ENCODE measurements at regions not wholly inside any gene's neighbourhood (a gene's known extent, or its start where the extent isn't known, plus 50 kb on each side); places are given as distances from the start of the nearest gene placed in this dataset.

DNA sequence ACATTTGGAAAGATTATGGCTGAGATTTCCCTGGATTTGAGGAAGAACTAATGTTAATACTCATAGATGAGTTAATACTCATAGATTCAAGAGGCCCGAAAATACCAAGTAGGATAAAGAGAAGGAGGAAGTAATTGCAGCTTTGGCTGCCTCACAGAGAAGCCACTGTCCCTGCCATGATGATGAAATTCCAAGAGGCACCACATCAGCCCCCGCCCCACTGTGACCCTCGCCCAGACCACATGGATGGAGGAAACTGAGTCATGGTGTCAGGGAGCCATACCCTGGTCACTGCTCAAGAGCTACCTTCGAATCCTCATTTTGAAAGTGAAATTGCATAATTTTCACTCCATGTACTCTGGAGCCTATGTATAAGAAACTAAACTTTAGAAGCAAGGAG lies 57.6 kb upstream of the SLC22A11 start:
- Histone ChIP-seq H3K9me2 (replicated peaks; ENCODE audit: insufficient read depth) (no peaks in the 10 kb centered on the region), H2AFZ (no peak overlapping the region), H3K4me2 (no peak overlapping the region), H3K9me3 (ENCODE audit: low read depth) (no peaks in the 10 kb centered on the region), H3K36me3 (replicated peaks; ENCODE audit: insufficient read depth, low read depth) (no peaks in the 10 kb centered on the region), H3K4me1 (ENCODE audit: insufficient read depth) (peaks cover 8% of the 10 kb centered on the region), H3K27ac (no peak overlapping the region), H3K4me3 (no peak overlapping the region), H3K27me3 (peaks cover 14% of the 10 kb centered on the region), H3K79me2 (no peaks in the 10 kb centered on the region), H4K20me1 (ENCODE audit: insufficient read depth, poor library complexity, severe bottlenecking) (no peaks in the 10 kb centered on the region)
- WGBS (ENCODE audit: low lambda C conversion rate, missing lambda C conversion rate) = 87% methylated on average over 4 of the region's 4 CpGs
- TF ChIP-seq EZH2 (IDR thresholded peaks at IDR 0.05; ENCODE audit: borderline replicate concordance) (no peak), CTCF (IDR thresholded peaks at IDR 0.05; ENCODE audit: poor library complexity) (no peak)
- DNase-seq (ENCODE audit: low spot score) = no peak

DNA sequence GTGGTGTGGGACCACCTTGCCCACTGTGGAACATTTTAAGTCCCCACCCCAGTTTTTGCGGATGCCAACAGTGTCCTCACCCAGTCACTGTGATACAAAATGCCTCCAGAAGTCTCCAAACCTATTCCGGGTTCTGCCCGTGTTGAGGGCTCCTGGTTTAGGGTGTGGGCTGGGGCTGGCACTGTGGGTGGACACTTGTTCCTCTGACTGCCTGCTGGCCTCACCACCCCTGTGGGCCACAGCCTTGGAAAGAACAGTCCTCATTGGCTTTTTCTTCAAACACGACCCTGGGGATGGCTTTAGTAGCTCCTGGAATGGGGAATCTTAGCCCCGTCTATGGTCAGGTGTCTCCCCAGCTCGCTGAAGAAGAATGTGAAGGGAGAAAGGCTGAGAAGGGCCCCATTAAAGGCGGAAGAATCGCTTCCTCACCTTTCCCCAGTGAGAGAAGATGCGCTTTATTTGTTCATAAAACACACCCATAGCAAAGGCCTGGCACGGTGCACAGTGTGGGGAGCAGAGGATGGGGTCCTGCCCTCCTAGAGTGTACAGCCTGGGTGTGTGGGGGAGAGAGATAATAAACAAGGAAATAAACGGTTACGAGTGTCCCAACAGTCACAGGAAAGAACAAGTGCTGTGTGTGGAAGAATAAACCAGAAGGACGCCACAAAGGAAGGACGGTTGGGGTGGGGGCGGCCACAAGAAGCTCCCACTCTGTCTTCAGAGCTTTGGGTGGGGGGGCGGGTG lies 56.3 kb upstream of the SLC22A11 start:
- Histone ChIP-seq H3K4me1 (ENCODE audit: insufficient read depth) (peaks cover 8% of the 10 kb centered on the region), H3K4me3 (no peak overlapping the region), H3K4me2 (no peak overlapping the region), H3K27ac (no peak overlapping the region), H4K20me1 (ENCODE audit: insufficient read depth, poor library complexity, severe bottlenecking) (no peaks in the 10 kb centered on the region), H3K9me2 (replicated peaks; ENCODE audit: insufficient read depth) (no peaks in the 10 kb centered on the region), H3K9me3 (ENCODE audit: low read depth) (no peaks in the 10 kb centered on the region), H3K27me3 (peaks cover 1% of the 10 kb centered on the region), H3K79me2 (no peaks in the 10 kb centered on the region), H3K36me3 (replicated peaks; ENCODE audit: insufficient read depth, low read depth) (no peaks in the 10 kb centered on the region), H2AFZ (no peak overlapping the region)
- TF ChIP-seq CTCF (IDR thresholded peaks at IDR 0.05; ENCODE audit: poor library complexity) = no peak
- TF ChIP-seq EZH2phosphoT487 (IDR thresholded peaks at IDR 0.05; ENCODE audit: low read depth, severe bottlenecking, unreplicated experiment) = no peak
- no peak for TF ChIP-seq EZH2 (IDR thresholded peaks at IDR 0.05; ENCODE audit: borderline replicate concordance)
- no peak for DNase-seq (ENCODE audit: low spot score)
- 87% methylated on average over 16 of the region's 16 CpGs for WGBS (ENCODE audit: low lambda C conversion rate, missing lambda C conversion rate)

GRCh38 chr11:64500176-64501013 lies 55.3 kb upstream of the SLC22A11 start:
- 74% methylated on average over 25 of the region's 28 CpGs for WGBS (ENCODE audit: low lambda C conversion rate, missing lambda C conversion rate)
- Histone ChIP-seq H3K27ac (no peak overlapping the region), H3K4me2 (no peak overlapping the region), H3K9me2 (replicated peaks; ENCODE audit: insufficient read depth) (no peaks in the 10 kb centered on the region), H3K4me3 (no peak overlapping the region), H3K36me3 (replicated peaks; ENCODE audit: insufficient read depth, low read depth) (no peaks in the 10 kb centered on the region), H3K79me2 (no peaks in the 10 kb centered on the region), H2AFZ (no peak overlapping the region), H3K27me3 (no peaks in the 10 kb centered on the region), H4K20me1 (ENCODE audit: insufficient read depth, poor library complexity, severe bottlenecking) (no peaks in the 10 kb centered on the region), H3K9me3 (ENCODE audit: low read depth) (no peaks in the 10 kb centered on the region), H3K4me1 (ENCODE audit: insufficient read depth) (peaks cover 8% of the 10 kb centered on the region)
- TF ChIP-seq CTCF (IDR thresholded peaks at IDR 0.05; ENCODE audit: poor library complexity) = no peak
- DNase-seq (ENCODE audit: low spot score) = no peak

All from hepatocyte (in vitro differentiated cells).